H1 (cell line): ENCODE measurements at regions not wholly inside any gene's neighbourhood (a gene's known extent, or its start where the extent isn't known, plus 50 kb on each side); places are given as distances from the start of the nearest gene placed in this dataset.

Experiments used
- CTCF ChIA-PET: fragments of 300-600 bp; sonication (Branson Sonifier 250); formaldehyde crosslinking; loops from one replicate; lab custom pipeline; 2021; ENCODE audit not compliant: partially characterized antibody; lab: Charles Lee
- POLR2A ChIA-PET: fragments of 300-600 bp; sonication (Branson Sonifier 250); formaldehyde crosslinking; loops from one replicate; lab custom pipeline; 2021; ENCODE audit warnings: inconsistent platforms; ENCODE audit not compliant: partially characterized antibody; lab: Charles Lee
- DNase-seq, 2 experiments: peaks; one replicate each; pipeline versions ENCODE4 v3.0.0 to v3.0.0-alpha.2; 2010 to 2022; ENCODE audit warnings: low spot score in 2 of 2, low read depth in 1 of 2, mixed read lengths in 1 of 2
- FAIRE-seq: peaks from 2 replicates; lab custom pipeline; 2011; peaks lifted over from hg19 to GRCh38; lab: Jason Lieb, UNC
- H2AFZ ChIP-seq: 2 replicates; pipeline ENCODE4 v1.8.1; 2012; ENCODE audit warnings: low read length, inconsistent platforms
- H2AK5ac ChIP-seq: 2 replicates; pipeline ENCODE4 v1.6.1; 2013; ENCODE audit warnings: low read depth, low read length
- H2BK120ac ChIP-seq: replicated peaks from 2 replicates; pipeline ENCODE3; 2013; ENCODE audit warnings: low read depth, low read length, inconsistent platforms
- H2BK12ac ChIP-seq: 2 replicates; pipeline ENCODE4 v1.6.1; 2013; ENCODE audit warnings: low read depth, low read length
- H2BK15ac ChIP-seq: 2 replicates; pipeline ENCODE4 v1.6.1; 2013; ENCODE audit warnings: low read length
- H2BK20ac ChIP-seq: 2 replicates; pipeline ENCODE4 v1.6.1; 2013; ENCODE audit warnings: low read length
- H2BK5ac ChIP-seq: 2 replicates; pipeline ENCODE4 v1.6.1; 2013; ENCODE audit warnings: low read depth, low read length
- H3K14ac ChIP-seq: 2 replicates; pipeline ENCODE4 v1.6.1; 2013; ENCODE audit warnings: inconsistent platforms; ENCODE audit not compliant: insufficient read length
- H3K18ac ChIP-seq: 2 replicates; pipeline ENCODE4 v1.6.1; 2013; ENCODE audit warnings: low read length; ENCODE audit errors: extremely low read depth
- H3K23ac ChIP-seq: 2 replicates; pipeline ENCODE4 v1.6.1; 2013; ENCODE audit warnings: inconsistent platforms; ENCODE audit not compliant: insufficient read length
- H3K23me2 ChIP-seq: 2 replicates; pipeline ENCODE4 v1.6.1; 2013; ENCODE audit warnings: low read depth, low read length
- H3K27ac ChIP-seq: 2 replicates; pipeline ENCODE4 v1.6.1; 2011; ENCODE audit warnings: low read depth, low read length, inconsistent platforms
- H3K27me3 ChIP-seq, 4 experiments: replicated peaks in 1 of 4; 1 replicate in 1 of 4; 2 replicates in 3 of 4; pipeline versions ENCODE4 v1.6.1 to v1.8.1; 2011 to 2013; ENCODE audit warnings: low read length in 3 of 4, mild to moderate bottlenecking in 3 of 4, inconsistent platforms in 2 of 4, mixed read lengths in 2 of 4, moderate library complexity in 1 of 4; ENCODE audit not compliant: control insufficient read depth in 3 of 4, insufficient read depth in 3 of 4; ENCODE audit errors: extremely low read depth in 1 of 4
- H3K36me3 ChIP-seq, 4 experiments: 2 replicates each; pipeline versions ENCODE4 v1.6.1 to v1.8.1; 2011 to 2013; ENCODE audit warnings: mild to moderate bottlenecking in 4 of 4, low read length in 3 of 4, moderate library complexity in 2 of 4, control low read depth in 1 of 4, inconsistent platforms in 1 of 4; ENCODE audit not compliant: insufficient read depth in 4 of 4, control insufficient read depth in 2 of 4
- H3K4ac ChIP-seq: replicated peaks from 2 replicates; pipeline ENCODE3; 2013; ENCODE audit warnings: low read length, low read depth, mixed read lengths, inconsistent platforms; ENCODE audit not compliant: insufficient read length
- H3K4me1 ChIP-seq, 4 experiments: replicated peaks in 1 of 4; 1 replicate in 1 of 4; 2 replicates in 3 of 4; pipeline versions ENCODE4 v1.6.1 to v1.8.1; 2011 to 2013; ENCODE audit warnings: low read length in 3 of 4, inconsistent platforms in 2 of 4, mixed read lengths in 1 of 4; ENCODE audit not compliant: insufficient read depth in 4 of 4, control insufficient read depth in 3 of 4
- H3K4me2 ChIP-seq, 2 experiments: 2 replicates each; pipeline versions ENCODE4 v1.6.1 to v1.8.1; 2011 to 2013; ENCODE audit warnings: low read depth in 2 of 2, low read length in 2 of 2, control low read depth in 1 of 2, inconsistent platforms in 1 of 2, mild to moderate bottlenecking in 1 of 2; ENCODE audit not compliant: insufficient read depth in 1 of 2
- H3K4me3 ChIP-seq, 4 experiments: fragments of 200-600, 300-600 bp in 1 of 4; sonication (generic), shearing (Covaris generic), sonication (Bioruptor Twin) in 1 of 4; 2 replicates each; pipeline versions ENCODE4 v1.5.1 to v1.8.1; 2011 to 2016; ENCODE audit warnings: low read length in 4 of 4, low read depth in 3 of 4, control low read depth in 2 of 4, inconsistent platforms in 2 of 4, mild to moderate bottlenecking in 2 of 4, mixed read lengths in 1 of 4, moderate library complexity in 1 of 4; ENCODE audit not compliant: insufficient read depth in 2 of 4; ENCODE audit errors: extremely low read depth in 1 of 4
- H3K56ac ChIP-seq: replicated peaks from 2 replicates; pipeline ENCODE3; 2013; ENCODE audit warnings: low read depth, mild to moderate bottlenecking, mixed read lengths, low read length, inconsistent platforms; ENCODE audit not compliant: insufficient read length
- H3K79me1 ChIP-seq: 2 replicates; pipeline ENCODE4 v1.6.1; 2013; ENCODE audit warnings: low read depth, low read length, control low read depth
- H3K79me2 ChIP-seq, 2 experiments: 2 replicates each; pipeline versions ENCODE4 v1.6.1 to v1.8.1; 2012 to 2013; ENCODE audit warnings: low read length in 2 of 2, mild to moderate bottlenecking in 2 of 2, inconsistent platforms in 1 of 2; ENCODE audit not compliant: insufficient read depth in 2 of 2, control insufficient read depth in 1 of 2
- H3K9ac ChIP-seq, 4 experiments: replicated peaks in 1 of 4; 1 replicate in 1 of 4; 2 replicates in 3 of 4; pipeline versions ENCODE4 v1.6.1 to v1.8.1; 2011 to 2013; ENCODE audit warnings: low read depth in 3 of 4, low read length in 3 of 4, control low read depth in 2 of 4, mild to moderate bottlenecking in 2 of 4, moderate library complexity in 2 of 4, inconsistent platforms in 1 of 4; ENCODE audit errors: extremely low read depth in 1 of 4
- H3K9me3 ChIP-seq, 2 experiments: 2 replicates each; pipeline versions ENCODE4 v1.6.1 to v1.8.1; 2012 to 2013; ENCODE audit warnings: mild to moderate bottlenecking in 2 of 2, moderate library complexity in 2 of 2, control low read depth in 1 of 2, inconsistent platforms in 1 of 2, low read depth in 1 of 2, low read length in 1 of 2, mixed read lengths in 1 of 2; ENCODE audit not compliant: insufficient read depth in 2 of 2
- H4K20me1 ChIP-seq, 2 experiments: replicated peaks in 1 of 2; 2 replicates each; pipeline versions ENCODE3 to v1.8.1; 2011 to 2013; ENCODE audit warnings: inconsistent platforms in 2 of 2, low read length in 2 of 2, mild to moderate bottlenecking in 1 of 2; ENCODE audit not compliant: insufficient read depth in 2 of 2, control insufficient read depth in 1 of 2
- H4K5ac ChIP-seq: 2 replicates; pipeline ENCODE4 v1.6.1; 2013; ENCODE audit warnings: low read length, low read depth, mixed read lengths, inconsistent platforms; ENCODE audit not compliant: insufficient read length
- H4K8ac ChIP-seq: 2 replicates; pipeline ENCODE4 v1.8.0; 2013; ENCODE audit warnings: mild to moderate bottlenecking, moderate library complexity, low read length, inconsistent platforms; ENCODE audit not compliant: insufficient read depth; ENCODE audit errors: extremely low read depth
- H4K91ac ChIP-seq: replicated peaks from 2 replicates; pipeline ENCODE3; 2013; ENCODE audit warnings: low read length, mixed read lengths, inconsistent platforms; ENCODE audit not compliant: insufficient read length
- BACH1 ChIP-seq: IDR thresholded peaks from 2 replicates; pipeline ENCODE4 v1.6.1; 2012; ENCODE audit warnings: low read length, improper control_type of control experiment
- CBX8 ChIP-seq: fragments of 300-800, 300-1000 bp; sonication (generic); IDR thresholded peaks from 2 replicates; pipeline ENCODE4 v1.7.1; 2016; ENCODE audit warnings: low read depth, low read length, borderline replicate concordance
- CREB1 ChIP-seq: IDR thresholded peaks from 2 replicates; pipeline ENCODE4 v1.6.1; 2012; ENCODE audit warnings: inconsistent platforms
- E2F6 ChIP-seq: IDR thresholded peaks from 2 replicates; pipeline ENCODE4 v1.6.1; 2012; ENCODE audit warnings: inconsistent platforms
- MAFK ChIP-seq: IDR thresholded peaks from 2 replicates; pipeline ENCODE4 v1.6.1; 2012; ENCODE audit warnings: low read depth, mild to moderate bottlenecking, improper control_type of control experiment, low read length
- MAX ChIP-seq: IDR thresholded peaks from 2 replicates; pipeline ENCODE4 v1.6.1; 2012; ENCODE audit warnings: inconsistent platforms
- USF2 ChIP-seq: IDR thresholded peaks from 2 replicates; pipeline ENCODE4 v1.6.1; 2011; ENCODE audit warnings: low read length, improper control_type of control experiment
- WGBS, 2 experiments: shearing (Covaris generic) in 1 of 2; methylation state at CpG; one replicate each; pipeline versions ENCODE4 v1.1.6 to v1.1.7; 2013 to 2015; ENCODE audit warnings: low lambda C conversion rate in 2 of 2, mixed read lengths in 2 of 2, inconsistent platforms in 1 of 2, low coverage in 1 of 2, missing lambda C conversion rate in 1 of 2; ENCODE audit not compliant: insufficient replicate concordance in 2 of 2, insufficient coverage in 1 of 2, insufficient read length in 1 of 2; ENCODE audit errors: extremely low coverage in 1 of 2, missing lambda C conversion rate in 1 of 2; 5-methylcytosine and 5-hydroxymethylcytosine counted together

- no peak overlapping the region for H2BK120ac ChIP-seq
- no peak overlapping the region for H3K4me3 ChIP-seq
- peaks cover 0 to 8% (median 0%) of the 10 kb centered on the region in 4 experiments; a peak in 1 of 7 replicates for H3K4me1 ChIP-seq
- TF ChIP-seq MAX (no peak), USF2 (no peak), BACH1 (no peak), MAFK (no peak), CREB1 (no peak), CBX8 (no peak), E2F6 (no peak)
- ChIA-PET CTCF (interaction anchor here (1.5 kb wide), 1 partner anchor 10 kb away, joined by 3 read pairs; no protein-coding TSS in a partner anchor), POLR2A (no interaction called here)
- H2BK12ac ChIP-seq, result no peak overlapping the region
- no peak overlapping the region for H4K5ac ChIP-seq
- H3K23ac ChIP-seq, result no peak overlapping the region
- H2BK15ac ChIP-seq, result no peak overlapping the region
- no peak overlapping the region for H3K56ac ChIP-seq
- H3K9ac ChIP-seq, result no peak overlapping the region
- no peak overlapping the region for H3K18ac ChIP-seq
- H3K36me3 ChIP-seq, result no peaks in the 10 kb centered on the region
- no peaks in the 10 kb centered on the region for H4K20me1 ChIP-seq
- no peak overlapping the region for H3K4ac ChIP-seq
- H2BK5ac ChIP-seq, result no peak overlapping the region
- DNase-seq (no peak), FAIRE-seq (no peak)
- no peak overlapping the region for H3K27ac ChIP-seq
- H3K79me2 ChIP-seq, result no peaks in the 10 kb centered on the region
- H3K27me3 ChIP-seq, result no peaks in the 10 kb centered on the region
- H3K79me1 ChIP-seq, result no peaks in the 10 kb centered on the region
- no peak overlapping the region for H3K4me2 ChIP-seq
- no peak overlapping the region for H2AFZ ChIP-seq
- no peak overlapping the region for H3K14ac ChIP-seq
- 88% methylated on average over 1 of the region's 1 CpG; no CpG with 5 or more reads in 1 of the 2 experiments for whole genome bisulfite sequencing, 2 experiments
- H3K23me2 ChIP-seq, result no peaks in the 10 kb centered on the region; the same call in 1 of the 2 replicates
- no peak overlapping the region for H2AK5ac ChIP-seq
- H2BK20ac ChIP-seq, result no peak overlapping the region
- H4K91ac ChIP-seq, result no peak overlapping the region
- H4K8ac ChIP-seq, result no peak overlapping the region
- no peaks in the 10 kb centered on the region for H3K9me3 ChIP-seq
These were observed 356.1 kb upstream of the ETAA1 start for GRCh38 chr2:67041051-67041450.
